NCI-H748 (cell line): ENCODE measurements at regions not wholly inside any gene's neighbourhood (a gene's known extent, or its start where the extent isn't known, plus 50 kb on each side); places are given as distances from the start of the nearest gene placed in this dataset.

Experiments
- DNase-seq: peaks from one replicate; lab custom pipeline; 2025; ENCODE audit not compliant: unreplicated experiment; lab: John Stamatoyannopoulos, UW

DNA sequence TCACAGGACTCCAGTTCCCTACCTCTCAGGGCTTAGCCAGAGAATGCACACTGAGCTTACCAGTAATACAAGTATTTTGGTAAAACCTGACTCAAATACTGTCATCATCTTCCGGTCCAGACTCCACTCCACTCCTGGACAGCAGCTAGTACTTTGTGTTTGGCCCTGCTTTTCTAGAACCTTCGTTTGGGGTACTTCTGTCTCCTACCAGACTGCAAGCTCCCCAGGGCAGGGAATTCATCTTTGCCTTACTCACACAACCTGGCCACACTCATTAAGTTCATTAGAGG lies 108.9 kb upstream of the CDC42EP3 start:
- no peak for DNase-seq

- peak; percentile 67 for DNase-seq
Measured at GRCh38 chr2:37781028-37781427, 109.6 kb upstream of the CDC42EP3 start.

DNA sequence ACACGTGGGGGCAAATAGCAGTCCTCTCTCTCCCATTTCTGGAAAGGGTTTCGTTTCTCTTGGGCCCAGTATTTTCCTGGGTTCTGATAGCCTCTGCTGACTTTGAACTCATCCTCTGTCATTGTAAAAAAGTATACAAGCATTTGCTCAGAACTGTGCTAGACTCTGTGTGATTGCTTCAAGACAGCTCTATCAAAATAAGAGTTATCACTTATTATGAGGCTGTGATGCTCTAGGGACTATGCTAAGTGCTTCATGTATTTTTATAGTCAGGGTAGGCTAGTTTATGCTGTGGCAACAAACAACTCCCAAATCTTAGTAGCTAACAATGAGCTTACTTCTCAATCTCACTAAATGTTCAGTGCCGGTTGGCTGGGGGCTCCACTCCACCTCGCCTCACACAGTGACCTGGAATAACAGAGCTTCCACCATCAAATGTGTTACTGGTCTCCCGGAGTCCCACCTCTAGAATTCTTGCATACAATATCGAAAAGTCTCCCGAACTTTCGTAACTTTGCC lies 110.8 kb upstream of the CDC42EP3 start:
- no peak for DNase-seq

DNA sequence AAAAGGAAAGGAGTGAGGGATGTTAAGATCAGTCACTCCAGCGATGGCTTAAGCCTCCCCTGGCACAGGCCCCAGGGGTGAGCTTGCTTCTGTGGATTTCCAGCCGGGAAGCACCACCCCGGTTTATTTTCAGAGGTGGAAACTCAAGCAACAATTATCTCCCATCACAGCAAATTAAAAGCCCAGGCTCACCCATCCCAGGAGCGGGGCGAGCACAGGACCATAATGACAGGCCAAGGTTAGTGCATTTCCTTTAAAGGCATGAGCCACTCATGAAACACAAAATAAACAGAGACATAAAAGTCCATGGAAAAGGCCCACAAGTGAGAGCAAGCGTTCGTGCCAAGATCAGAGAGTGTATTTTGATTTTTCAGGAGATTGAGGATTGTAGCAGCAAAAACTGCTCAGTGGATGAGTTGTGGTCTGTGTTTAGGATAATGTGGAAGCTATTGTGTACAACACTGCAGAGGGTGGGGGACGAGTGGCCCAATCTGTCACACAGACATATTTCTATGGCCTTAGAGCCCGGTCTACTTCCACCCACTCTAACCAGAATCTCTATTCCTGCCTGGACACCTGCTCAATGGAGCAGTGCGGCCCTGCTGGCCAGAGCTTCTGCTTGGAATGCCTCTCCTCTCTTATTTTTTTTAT lies 111.4 kb upstream of the CDC42EP3 start:
- DNase-seq = peak; percentile 83

GRCh38 chr2:37783545-37783944 lies 112.1 kb upstream of the CDC42EP3 start:
- DNase-seq = no peak

DNA sequence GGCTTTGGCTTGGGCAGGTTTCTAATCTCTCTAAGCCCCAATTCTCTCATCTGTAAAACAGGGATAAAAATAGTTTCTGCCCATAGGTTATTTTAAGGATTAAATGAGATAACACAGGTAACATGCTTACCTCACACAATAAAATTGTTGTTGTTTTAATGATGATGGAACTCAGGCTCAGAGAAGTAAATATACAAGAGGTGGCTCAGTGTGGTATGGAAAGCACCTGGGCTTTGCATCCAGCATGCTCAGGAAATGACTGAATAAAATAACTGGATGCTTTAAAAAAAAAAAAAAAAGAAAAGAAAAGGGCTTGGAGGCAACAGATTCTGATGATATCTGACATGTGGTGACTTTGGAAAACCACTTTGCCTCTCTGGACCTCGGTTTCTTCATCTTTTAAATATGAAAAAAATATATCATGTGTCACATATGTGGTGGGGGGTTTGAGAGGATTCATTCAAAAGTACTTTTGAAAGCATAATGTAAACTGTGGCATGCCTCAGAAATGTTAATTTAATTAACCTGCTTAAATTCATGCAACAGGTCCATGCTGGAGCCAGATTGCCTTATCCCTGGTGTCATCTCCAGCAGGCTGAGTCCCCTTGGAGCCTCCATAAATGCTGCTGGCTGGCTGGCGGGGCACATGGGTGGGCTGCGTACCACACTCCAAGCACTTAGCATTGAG lies 112.8 kb upstream of the CDC42EP3 start:
- no peak for DNase-seq

DNA sequence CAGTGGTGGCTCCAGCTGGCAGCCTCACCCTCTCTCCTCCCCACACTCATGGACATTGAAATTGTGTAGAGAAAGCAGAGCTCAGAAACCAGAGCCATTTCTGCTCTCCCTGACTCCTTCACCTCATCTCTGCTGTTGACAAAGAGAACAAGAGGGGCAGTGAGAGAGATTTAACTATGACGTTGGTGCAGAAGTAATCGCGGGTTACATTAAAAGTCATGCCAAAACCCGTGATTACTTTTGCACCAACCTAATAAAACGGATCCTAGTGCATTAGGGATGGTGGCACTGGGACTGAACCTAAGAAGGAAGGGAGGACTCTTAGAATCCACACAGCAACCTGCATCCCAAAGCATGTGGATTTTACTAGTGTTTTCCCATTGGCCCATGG lies 113.3 kb upstream of the CDC42EP3 start:
- DNase-seq = no peak

DNA sequence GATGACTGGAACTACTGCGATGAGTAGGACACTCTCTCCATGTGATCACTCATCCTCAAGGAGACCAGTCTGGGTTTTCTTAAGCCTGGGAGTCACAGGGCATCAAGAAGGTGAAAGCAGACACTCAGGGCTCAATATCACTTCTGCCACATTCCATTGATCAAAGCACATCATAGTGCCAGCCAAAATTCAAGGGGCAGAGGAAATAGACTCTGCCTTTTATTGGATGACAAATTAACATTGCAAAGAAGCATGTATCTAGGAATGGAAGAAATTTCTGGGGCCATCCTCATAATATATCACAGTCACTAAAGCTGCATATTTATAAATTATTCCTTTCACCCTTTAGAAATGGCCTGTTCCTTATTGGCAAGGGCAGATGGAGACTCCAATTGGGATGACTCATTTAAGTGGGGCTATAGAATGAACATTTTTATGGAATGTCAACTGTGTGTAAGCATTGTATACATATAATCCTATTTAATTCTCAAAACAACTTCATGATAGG lies 114.8 kb upstream of the CDC42EP3 start:
- DNase-seq = no peak

- peak; percentile 97 for DNase-seq
Measured at GRCh38 chr2:37786854-37787253, 115.4 kb upstream of the CDC42EP3 start.

- DNase-seq = no peak
Measured at GRCh38 chr2:37788602-37789209, 117.3 kb upstream of the CDC42EP3 start.

GRCh38 chr2:37790019-37790418 lies 118.6 kb upstream of the CDC42EP3 start:
- DNase-seq = no peak

- no peak for DNase-seq
Measured at GRCh38 chr2:37790462-37790861, 119.0 kb upstream of the CDC42EP3 start.

DNA sequence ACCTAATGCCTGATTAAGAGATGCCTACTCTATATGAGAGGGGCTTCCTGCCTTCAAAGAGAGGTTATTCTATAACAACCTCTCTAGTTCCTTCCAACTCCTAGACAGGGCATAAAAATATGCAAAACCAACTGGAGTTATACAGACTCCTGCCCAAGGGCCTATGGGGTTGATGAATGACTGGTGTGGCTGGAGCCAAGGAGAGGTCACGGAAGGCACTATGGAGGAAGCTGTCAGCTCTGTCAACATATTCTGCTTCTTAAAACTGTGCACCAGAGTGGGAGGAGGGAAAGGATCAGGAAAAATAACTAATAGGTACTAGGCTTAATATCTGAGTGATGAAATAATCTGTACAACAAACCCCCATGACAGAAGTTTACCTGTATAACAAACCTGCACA lies 120.9 kb upstream of the CDC42EP3 start:
- no peak for DNase-seq

GRCh38 chr2:37793004-37793403 lies 121.6 kb upstream of the CDC42EP3 start:
- DNase-seq = no peak

GRCh38 chr2:37794717-37795116 lies 123.3 kb upstream of the CDC42EP3 start:
- DNase-seq = no peak

DNA sequence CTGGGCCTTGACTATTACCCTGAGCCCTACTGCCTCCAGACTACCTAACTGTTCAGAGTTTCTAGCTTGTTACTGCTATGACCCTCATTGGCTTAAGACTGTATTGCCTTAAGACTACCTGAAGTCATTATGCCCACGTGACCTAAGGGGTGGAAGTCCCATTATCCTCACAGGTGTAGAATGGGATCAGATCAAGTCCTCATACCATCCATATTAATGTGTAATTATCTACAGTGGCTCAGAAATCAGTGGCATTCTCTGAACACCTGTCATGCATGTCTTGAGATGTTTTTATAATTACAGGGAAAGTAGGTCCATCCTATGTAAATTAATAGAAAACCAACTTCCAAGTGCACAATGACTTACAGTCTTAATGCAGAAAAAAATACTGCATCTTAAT lies 124.0 kb upstream of the CDC42EP3 start:
- no peak for DNase-seq

- DNase-seq = no peak
Measured at GRCh38 chr2:37795938-37796337, 124.5 kb upstream of the CDC42EP3 start.

- no peak for DNase-seq
Measured at GRCh38 chr2:37796481-37796880, 125.0 kb upstream of the CDC42EP3 start.

DNA sequence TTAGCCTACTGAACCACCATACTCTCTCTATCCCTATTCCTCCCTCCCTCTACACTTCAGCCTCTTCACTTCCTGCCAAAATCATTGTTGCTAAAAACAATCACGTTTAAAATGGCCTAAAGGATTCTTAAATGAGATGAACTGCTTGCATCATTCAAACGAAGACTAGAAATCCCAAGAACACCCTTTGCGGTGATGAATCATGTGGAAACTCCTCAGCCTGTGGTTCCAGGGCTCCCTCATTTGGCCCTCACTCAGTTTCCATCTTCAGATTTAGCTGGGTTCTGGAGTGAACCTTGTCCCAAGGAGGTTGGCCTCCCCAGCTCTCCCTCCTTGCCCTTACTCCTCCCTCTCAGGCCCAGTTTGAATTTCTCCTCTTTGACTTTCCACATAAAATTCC lies 125.6 kb upstream of the CDC42EP3 start:
- DNase-seq = no peak

GRCh38 chr2:37798315-37799005 lies 126.6 kb upstream of the RMDN2 start:
- no peak for DNase-seq

GRCh38 chr2:37800176-37800858 lies 124.8 kb upstream of the RMDN2 start:
- DNase-seq = no peak
